Mammary epithelial cell (primary cell): ENCODE measurements at regions not wholly inside any gene's neighbourhood (a gene's known extent, or its start where the extent isn't known, plus 50 kb on each side); places are given as distances from the start of the nearest gene placed in this dataset.

Source experiments
- CTCF ChIP-seq, 2 donors: IDR thresholded peaks in 1 of 2; conservative IDR thresholded peaks in 1 of 2; 2 replicates each; pipeline ENCODE4 v1.5.1; 2011 to 2012; ENCODE audit warnings: inconsistent platforms in 2 of 2, low read length in 2 of 2, mild to moderate bottlenecking in 2 of 2, control low read depth in 1 of 2, low read depth in 1 of 2; ENCODE audit not compliant: insufficient read depth in 1 of 2; ENCODE audit errors: extremely low read depth in 1 of 2
- EZH2 ChIP-seq: IDR thresholded peaks from 2 replicates; pipeline ENCODE4 v1.6.1; 2012; ENCODE audit warnings: low read length, inconsistent platforms, borderline replicate concordance

GRCh38 chr9:11312966-11313365 is 700.2 kb upstream of the PTPRD start:
- no peak for TF ChIP-seq CTCF (conservative IDR thresholded peaks at IDR 0.05 in 1 of 2, IDR thresholded peaks at IDR 0.05 in 1 of 2; ENCODE audit: extremely low read depth in 1 of 2, insufficient read depth in 1 of 2, low read depth in 1 of 2, low read length in 2 of 2)
- TF ChIP-seq EZH2 = no peak
